G401.6 (cell line): ENCODE measurements at regions not wholly inside any gene's neighbourhood (a gene's known extent, or its start where the extent isn't known, plus 50 kb on each side); places are given as distances from the start of the nearest gene placed in this dataset.
"Not testable (repeated sequence)": the region's sequence is repeated elsewhere in the genome, so short reads cannot be mapped to it uniquely, and the experiment has no call there.

ENCODE experiments used
- FAIRE-seq: peaks from 2 replicates; lab custom pipeline; 2012; peaks lifted over from hg19 to GRCh38; lab: Jason Lieb, UNC

DNA sequence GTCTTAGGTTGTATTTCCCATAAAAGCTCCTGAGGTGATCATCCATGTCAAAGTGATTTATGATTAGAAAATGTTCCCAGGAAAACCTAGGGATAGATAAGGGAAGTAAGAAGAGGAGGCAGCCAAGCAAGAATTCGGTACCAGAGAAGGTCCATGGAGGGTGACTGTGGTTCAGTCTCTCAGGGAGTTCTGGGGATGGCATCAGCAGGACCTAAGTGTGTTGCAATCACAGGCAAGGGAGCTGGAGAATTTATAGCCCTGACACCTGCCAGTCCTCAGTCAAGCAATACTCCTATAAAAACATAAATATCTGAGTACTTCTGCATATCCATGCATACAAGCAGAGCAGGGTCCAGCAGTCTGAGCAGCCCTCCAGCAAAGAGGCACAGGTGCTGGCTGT lies 95.6 kb upstream of the TOPAZ1 start:
- no peak for FAIRE-seq

DNA sequence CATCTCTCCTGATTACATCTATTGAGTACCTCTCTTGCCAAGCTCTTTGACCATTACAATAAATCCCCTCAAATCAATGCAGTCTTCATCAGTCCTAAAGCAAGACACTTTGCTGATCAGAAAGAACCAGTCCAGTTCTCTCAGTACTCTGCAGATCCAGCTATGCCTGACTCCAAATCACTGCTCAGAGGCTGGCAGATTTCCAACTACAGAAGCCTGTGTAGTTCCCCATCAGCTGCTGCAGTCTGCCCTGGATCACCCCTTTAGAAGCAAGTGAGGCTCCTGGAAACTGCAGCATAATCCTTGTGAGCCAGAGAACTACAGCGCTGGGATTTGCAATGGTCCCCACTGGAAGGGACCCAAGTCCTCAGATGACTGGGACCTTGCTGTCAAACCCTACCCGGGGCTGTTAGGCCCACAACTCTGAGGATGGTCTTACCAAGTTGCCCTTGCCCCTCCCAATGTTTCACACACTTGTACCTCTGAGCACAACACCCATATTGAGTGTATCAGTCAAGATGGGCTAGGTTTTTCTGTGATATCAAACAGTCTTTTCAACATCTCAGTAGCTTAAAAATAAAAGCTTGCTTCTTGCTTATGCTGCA lies 81.9 kb upstream of the TOPAZ1 start:
- FAIRE-seq: no peak

DNA sequence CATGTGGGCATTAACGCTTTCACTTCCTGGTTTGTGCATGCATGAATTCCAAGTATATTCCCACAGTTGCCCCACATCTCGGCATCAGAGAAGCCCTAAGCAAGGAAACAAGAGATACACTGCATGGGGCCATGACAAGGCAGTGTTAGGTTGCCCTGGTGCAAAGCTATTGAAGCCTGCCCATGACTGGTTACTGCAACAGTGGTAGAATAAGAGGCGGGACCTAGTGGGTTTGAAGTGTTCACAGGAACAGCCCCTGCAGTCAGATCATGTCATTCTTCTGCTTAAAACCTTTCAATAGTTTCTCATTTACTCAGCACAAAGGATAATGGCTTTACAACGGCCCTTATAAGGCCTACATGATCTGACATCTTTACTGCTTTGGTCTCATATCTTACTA lies 80.9 kb upstream of the TOPAZ1 start:
- FAIRE-seq: no peak

DNA sequence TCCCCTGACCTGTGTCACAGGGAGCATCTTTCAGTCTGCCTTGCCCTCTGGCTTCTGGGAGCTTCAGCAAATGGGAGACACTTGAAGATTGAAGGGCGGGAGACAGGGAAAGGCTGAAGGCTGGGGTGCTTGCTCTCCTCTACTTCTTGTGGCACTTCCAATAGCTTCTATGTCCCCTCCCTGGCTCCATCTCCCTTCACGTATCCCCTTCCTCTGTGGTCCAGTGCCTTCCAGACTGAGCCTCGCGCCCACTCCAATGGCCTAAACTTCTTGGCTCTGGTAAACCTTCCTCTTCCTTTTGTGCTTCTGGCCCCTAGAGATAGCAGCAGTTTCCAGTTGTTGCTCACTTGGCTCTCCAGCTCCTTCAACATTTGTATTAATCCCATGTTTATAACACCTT lies 69.8 kb upstream of the TOPAZ1 start:
- FAIRE-seq: no peak

DNA sequence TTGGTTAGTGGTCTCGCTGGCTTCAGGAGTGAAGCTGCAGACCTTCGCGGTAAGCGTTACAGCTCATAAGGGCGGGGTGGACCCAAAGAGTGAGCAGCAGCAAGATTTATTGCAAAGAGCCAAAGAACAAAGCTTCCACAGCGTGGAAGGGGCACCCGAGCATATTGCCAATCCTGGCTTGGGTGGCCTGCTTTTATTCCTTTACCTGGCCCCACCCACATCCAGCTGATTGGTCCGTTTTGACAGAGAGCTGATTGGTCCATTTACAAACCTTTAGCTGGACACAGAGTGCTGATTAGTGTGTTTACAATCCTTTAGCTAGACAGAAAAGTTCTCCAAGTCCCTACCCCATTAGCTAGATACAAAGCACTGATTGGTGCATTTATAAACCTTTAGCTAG lies 69.0 kb upstream of the TOPAZ1 start:
- FAIRE-seq: not testable (repeated sequence)

DNA sequence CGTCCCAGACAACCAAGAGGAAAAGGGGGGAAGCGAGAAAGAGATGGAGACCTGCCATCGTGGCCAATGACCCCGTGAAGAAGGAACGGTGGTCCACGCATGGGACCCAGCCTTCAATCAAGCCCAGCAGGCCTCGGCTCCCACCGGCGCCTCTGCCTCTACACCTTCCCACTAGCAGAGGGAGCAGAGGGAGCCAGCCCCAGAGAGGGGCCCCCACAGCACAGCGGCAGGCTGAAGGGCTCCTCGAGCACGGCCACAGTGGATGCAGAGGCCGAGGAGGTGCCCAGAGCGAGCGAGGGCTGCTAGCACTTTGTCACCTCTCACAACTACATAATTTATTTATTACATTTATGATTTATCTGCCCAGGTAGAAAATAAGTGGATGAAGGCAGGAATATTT lies 68.4 kb upstream of the TOPAZ1 start:
- FAIRE-seq: no peak

DNA sequence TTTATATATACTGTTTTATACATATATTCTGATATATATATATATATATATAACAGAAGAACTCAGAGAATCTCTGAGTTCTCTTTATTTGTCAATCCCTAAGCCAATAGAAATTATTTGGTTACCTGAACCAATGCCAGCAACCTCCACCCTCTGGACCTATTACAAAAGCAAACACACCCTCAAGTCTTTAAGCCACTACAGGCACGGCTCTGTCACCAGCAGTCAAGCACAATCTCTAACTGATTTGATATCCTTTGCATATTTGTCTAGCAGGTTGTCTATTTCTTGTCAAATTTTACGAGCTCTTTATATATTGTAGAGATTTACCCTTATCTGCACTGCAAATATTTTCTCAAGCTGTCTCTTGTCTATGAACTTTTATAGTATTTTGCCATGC lies 66.6 kb upstream of the TOPAZ1 start:
- no peak for FAIRE-seq

DNA sequence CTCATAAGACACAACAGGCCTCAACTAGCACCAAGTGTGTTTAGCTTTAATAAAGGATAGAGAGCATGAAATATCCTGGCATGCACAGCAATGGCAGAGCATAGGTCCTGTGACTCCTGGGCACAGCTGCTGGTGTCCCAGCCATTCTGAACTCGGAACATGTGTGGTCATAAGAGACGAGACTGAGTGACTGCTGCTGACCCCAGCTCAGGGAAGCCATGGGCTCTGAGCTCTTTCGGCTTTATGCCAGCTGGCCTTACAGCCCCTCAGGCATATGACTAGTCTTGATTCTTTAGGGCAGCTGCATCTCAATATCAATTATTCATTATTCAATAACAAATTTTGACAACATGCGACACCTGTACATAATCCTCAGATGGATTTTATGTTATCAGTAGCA lies 62.4 kb upstream of the TOPAZ1 start:
- FAIRE-seq: no peak

DNA sequence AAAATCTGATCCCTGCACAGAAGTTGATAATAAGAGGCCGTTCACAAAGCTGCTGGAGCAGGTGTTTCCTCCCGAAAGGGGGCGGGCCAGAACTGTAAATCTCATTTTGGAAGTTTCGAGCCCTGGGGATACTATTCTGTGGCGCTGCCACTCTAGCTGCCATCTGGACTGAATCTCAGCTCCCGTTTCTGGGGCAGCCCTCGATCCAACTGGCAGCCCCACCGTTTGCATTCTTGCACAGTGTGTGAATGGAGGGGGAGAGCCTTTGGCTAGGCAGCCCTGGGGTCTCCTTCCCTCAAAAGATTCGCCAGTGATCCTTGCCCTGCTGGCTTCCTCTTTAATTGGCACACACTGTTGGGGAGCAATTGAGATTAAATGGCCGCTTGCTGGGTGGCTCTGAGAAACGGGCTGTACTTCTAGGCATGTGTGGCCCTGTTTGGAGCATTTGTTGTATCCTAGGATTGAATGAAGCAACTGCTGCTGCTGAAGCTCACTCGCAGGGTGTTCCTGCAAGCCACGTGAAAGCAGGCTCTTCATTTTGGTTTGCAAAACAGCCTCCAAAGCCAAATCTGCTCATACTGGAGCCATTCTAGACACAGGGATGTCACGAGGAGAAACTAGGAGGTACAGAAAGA lies 57.2 kb upstream of the TOPAZ1 start:
- no peak for FAIRE-seq

DNA sequence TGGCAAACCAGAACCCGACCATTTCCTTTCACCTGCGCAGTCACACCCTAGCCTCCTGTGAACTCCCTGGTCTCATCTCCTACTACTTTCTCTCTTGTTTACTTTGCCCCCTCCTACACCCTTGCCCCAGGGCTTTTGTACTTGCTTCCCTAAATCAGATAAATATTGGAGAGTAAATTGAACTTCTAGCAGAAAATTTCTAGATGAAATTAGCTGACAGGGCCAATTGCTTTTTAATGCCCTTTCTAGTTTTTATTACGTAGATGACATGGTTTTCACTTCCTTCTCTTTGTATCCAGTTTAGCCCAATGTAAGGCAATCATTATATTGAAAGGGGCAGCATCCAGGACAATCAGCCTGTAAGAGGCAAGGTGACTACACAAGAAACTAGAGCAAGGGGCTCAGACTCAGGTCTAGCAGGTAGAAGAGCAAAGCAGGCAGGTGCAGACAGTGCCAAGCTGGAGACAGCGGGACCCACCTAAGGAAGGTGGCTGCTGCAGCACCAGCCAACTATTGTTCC lies 56.2 kb upstream of the TOPAZ1 start:
- no peak for FAIRE-seq

DNA sequence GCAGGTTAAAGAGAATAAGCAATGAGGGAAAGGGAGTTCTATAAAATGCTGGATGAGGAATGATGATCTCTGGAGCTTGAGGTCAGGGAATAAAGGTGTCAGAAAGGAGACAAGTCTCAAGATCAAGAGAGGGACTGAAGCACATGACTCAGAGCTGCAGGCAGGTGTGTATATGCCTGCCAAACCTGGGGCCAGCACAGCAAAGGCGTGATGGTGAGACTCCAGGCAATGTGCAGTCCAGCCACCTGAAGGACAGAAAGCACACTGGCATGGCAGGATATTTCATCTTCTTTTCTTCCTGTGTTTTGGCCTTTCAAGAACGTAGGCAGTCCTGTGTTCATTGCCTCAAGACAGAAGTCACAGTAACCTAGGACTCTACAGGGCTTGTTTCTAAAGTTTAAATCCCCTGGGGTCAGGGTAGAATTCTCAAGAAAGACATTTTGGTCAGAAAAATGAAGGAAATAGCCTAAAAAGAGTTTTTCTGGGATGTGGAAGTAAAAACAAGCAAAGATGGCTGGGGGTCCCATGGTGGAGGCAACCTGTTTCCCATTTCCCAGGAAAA lies 55.5 kb upstream of the TOPAZ1 start:
- no peak for FAIRE-seq

DNA sequence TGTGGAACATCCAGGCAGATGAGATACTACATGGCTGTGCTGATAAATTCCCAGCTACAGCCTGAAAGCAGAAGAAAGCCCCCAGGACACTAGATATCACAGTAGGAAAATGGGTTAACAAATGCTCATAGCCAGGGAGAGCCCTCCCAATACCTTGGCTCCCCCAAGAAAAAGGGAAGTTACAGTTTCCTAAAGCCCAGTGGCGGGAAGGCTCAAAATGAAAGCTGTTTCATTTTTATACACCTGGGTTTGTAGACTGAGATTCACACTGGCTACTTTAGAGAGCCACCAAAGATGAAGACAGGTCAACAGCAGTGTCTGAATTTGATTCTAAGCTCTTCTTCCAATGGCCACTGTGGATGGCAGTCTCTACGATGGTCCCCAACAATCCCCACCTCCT lies 55.0 kb upstream of the TOPAZ1 start:
- no peak for FAIRE-seq
